ENCODE measurements at regions not wholly inside any gene's neighbourhood (a gene's known extent, or its start where the extent isn't known, plus 50 kb on each side); places are given as distances from the start of the nearest gene placed in this dataset.

- WGBS, 2 donors, result 95 to 96% methylated on average over 2 of the region's 2 CpGs
- DNase-seq, result no peak
- H3K36me3 ChIP-seq (ENCODE audit: control insufficient read depth in 1 of 2, insufficient read depth in 2 of 2, low read length in 1 of 2), result no peaks in the 10 kb centered on the region
- H3K27ac ChIP-seq (ENCODE audit: low read depth in 1 of 2, low read length in 2 of 2), result no peak overlapping the region
- no peaks in the 10 kb centered on the region for H3K27me3 ChIP-seq (ENCODE audit: control insufficient read depth in 1 of 2, insufficient read depth in 2 of 2, low read length in 1 of 2)
- no peak for ATAC-seq (ENCODE audit: low FRiP score)
- peak overlapping the region in 1 of 2 donors; percentile 10 for H3K4me3 ChIP-seq (ENCODE audit: low read length in 2 of 2)
- no peaks in the 10 kb centered on the region for H3K4me1 ChIP-seq (ENCODE audit: control insufficient read depth in 1 of 2, insufficient read depth in 2 of 2, low read length in 2 of 2)
- intact Hi-C loops (cut with DNase I), result no loop called here
- peaks cover 2% of the 10 kb centered on the region for H3K9me3 ChIP-seq (ENCODE audit: control insufficient read depth, low read length)
These were observed 72.1 kb upstream of the CCDC60 start for GRCh38 chr12:119262388-119262787.

- 48 to 50% methylated on average over 3 of the region's 3 CpGs for WGBS, 2 donors
- ATAC-seq (ENCODE audit: low FRiP score), result no peak
- no peaks in the 10 kb centered on the region for H3K36me3 ChIP-seq (ENCODE audit: control insufficient read depth in 1 of 2, insufficient read depth in 2 of 2, low read length in 1 of 2)
- no peak for DNase-seq
- H3K27me3 ChIP-seq (ENCODE audit: control insufficient read depth in 1 of 2, insufficient read depth in 2 of 2, low read length in 1 of 2), result no peaks in the 10 kb centered on the region
- H3K9me3 ChIP-seq (ENCODE audit: control insufficient read depth, low read length), result peaks cover 2% of the 10 kb centered on the region
- no peak overlapping the region for H3K4me3 ChIP-seq (ENCODE audit: low read length in 2 of 2)
- no peak overlapping the region for H3K27ac ChIP-seq (ENCODE audit: low read depth in 1 of 2, low read length in 2 of 2)
- H3K4me1 ChIP-seq (ENCODE audit: control insufficient read depth in 1 of 2, insufficient read depth in 2 of 2, low read length in 2 of 2), result no peaks in the 10 kb centered on the region
- intact Hi-C loops (cut with DNase I), result no loop called here
These were observed 71.1 kb upstream of the CCDC60 start for GRCh38 chr12:119263466-119263865.

GRCh38 chr12:119266963-119267362 is 67.6 kb upstream of the CCDC60 start:
- ATAC-seq (ENCODE audit: low FRiP score) (no peak), DNase-seq (no peak)
- WGBS, 2 donors, result 54 to 83% methylated on average over 1 of the region's 1 CpG
- H3K36me3 ChIP-seq (ENCODE audit: control insufficient read depth in 1 of 2, insufficient read depth in 2 of 2, low read length in 1 of 2), result no peaks in the 10 kb centered on the region
- no peak overlapping the region for H3K27ac ChIP-seq (ENCODE audit: low read depth in 1 of 2, low read length in 2 of 2)
- intact Hi-C loops (cut with DNase I), result no loop called here
- no peak overlapping the region for H3K4me3 ChIP-seq (ENCODE audit: low read length in 2 of 2)
- H3K9me3 ChIP-seq (ENCODE audit: control insufficient read depth, low read length), result peaks cover 2% of the 10 kb centered on the region
- H3K4me1 ChIP-seq (ENCODE audit: control insufficient read depth in 1 of 2, insufficient read depth in 2 of 2, low read length in 2 of 2), result no peaks in the 10 kb centered on the region
- no peaks in the 10 kb centered on the region for H3K27me3 ChIP-seq (ENCODE audit: control insufficient read depth in 1 of 2, insufficient read depth in 2 of 2, low read length in 1 of 2)

- Histone ChIP-seq H3K27ac (ENCODE audit: low read depth in 1 of 2, low read length in 2 of 2) (no peak overlapping the region), H3K4me3 (ENCODE audit: low read length in 2 of 2) (no peak overlapping the region), H3K27me3 (ENCODE audit: control insufficient read depth in 1 of 2, insufficient read depth in 2 of 2, low read length in 1 of 2) (no peaks in the 10 kb centered on the region), H3K4me1 (ENCODE audit: control insufficient read depth in 1 of 2, insufficient read depth in 2 of 2, low read length in 2 of 2) (no peaks in the 10 kb centered on the region), H3K9me3 (ENCODE audit: control insufficient read depth, low read length) (no peaks in the 10 kb centered on the region), H3K36me3 (ENCODE audit: control insufficient read depth in 1 of 2, insufficient read depth in 2 of 2, low read length in 1 of 2) (no peaks in the 10 kb centered on the region)
- intact Hi-C loops (cut with DNase I), result no loop called here
- DNase-seq (no peak), ATAC-seq (ENCODE audit: low FRiP score) (no peak)
- WGBS, 2 donors, result 43 to 53% methylated on average over 9 of the region's 9 CpGs
These were observed 59.9 kb upstream of the CCDC60 start for GRCh38 chr12:119274636-119275065.

GRCh38 chr12:119283310-119283709 is 51.2 kb upstream of the CCDC60 start:
- Histone ChIP-seq H3K4me1 (ENCODE audit: control insufficient read depth in 1 of 2, insufficient read depth in 2 of 2, low read length in 2 of 2) (no peaks in the 10 kb centered on the region), H3K27me3 (ENCODE audit: control insufficient read depth in 1 of 2, insufficient read depth in 2 of 2, low read length in 1 of 2) (peaks cover 0 to 2% of the 10 kb centered on the region in 2 donors), H3K9me3 (ENCODE audit: control insufficient read depth, low read length) (peaks cover 4% of the 10 kb centered on the region), H3K4me3 (ENCODE audit: low read length in 2 of 2) (no peak overlapping the region), H3K27ac (ENCODE audit: low read depth in 1 of 2, low read length in 2 of 2) (no peak overlapping the region), H3K36me3 (ENCODE audit: control insufficient read depth in 1 of 2, insufficient read depth in 2 of 2, low read length in 1 of 2) (no peaks in the 10 kb centered on the region)
- intact Hi-C loops (cut with DNase I), result no loop called here
- DNase-seq, result no peak
- no peak for ATAC-seq (ENCODE audit: low FRiP score)
- WGBS, 2 donors, result 40 to 53% methylated on average over 2 of the region's 2 CpGs

Measured in aorta (tissue), 5 donors.